NCI-H1694 treated with DMSO at 0.1 percent for 48 hours (cell line): ENCODE measurements at regions not wholly inside any gene's neighbourhood (a gene's known extent, or its start where the extent isn't known, plus 50 kb on each side); places are given as distances from the start of the nearest gene placed in this dataset.
"Not testable (repeated sequence)": the region's sequence is repeated elsewhere in the genome, so short reads cannot be mapped to it uniquely, and the experiment has no call there.

Experiments
- DNase-seq: peaks from one replicate; lab custom pipeline; 2025; lab: John Stamatoyannopoulos, UW

DNA sequence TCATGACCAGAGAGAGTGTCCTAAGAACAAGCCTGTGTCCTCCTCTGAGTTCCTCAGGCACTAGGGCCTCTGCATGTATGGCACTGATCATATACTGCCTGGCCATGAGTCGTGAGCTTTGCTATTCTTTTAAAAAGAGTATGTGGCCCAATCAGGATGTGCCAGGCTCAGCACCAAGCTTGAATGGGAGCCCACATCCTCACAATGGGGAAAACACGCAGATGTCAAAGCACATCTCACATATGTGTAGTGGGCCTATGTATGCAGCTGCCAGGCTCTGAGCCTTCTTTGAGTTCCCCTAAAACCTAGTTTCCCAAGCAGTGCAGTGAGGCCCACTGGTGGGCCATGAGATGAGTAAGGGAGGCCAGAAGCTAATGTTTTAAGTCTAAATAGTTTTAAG is 69.9 kb upstream of the SLC1A4 start:
- no peak for DNase-seq

DNA sequence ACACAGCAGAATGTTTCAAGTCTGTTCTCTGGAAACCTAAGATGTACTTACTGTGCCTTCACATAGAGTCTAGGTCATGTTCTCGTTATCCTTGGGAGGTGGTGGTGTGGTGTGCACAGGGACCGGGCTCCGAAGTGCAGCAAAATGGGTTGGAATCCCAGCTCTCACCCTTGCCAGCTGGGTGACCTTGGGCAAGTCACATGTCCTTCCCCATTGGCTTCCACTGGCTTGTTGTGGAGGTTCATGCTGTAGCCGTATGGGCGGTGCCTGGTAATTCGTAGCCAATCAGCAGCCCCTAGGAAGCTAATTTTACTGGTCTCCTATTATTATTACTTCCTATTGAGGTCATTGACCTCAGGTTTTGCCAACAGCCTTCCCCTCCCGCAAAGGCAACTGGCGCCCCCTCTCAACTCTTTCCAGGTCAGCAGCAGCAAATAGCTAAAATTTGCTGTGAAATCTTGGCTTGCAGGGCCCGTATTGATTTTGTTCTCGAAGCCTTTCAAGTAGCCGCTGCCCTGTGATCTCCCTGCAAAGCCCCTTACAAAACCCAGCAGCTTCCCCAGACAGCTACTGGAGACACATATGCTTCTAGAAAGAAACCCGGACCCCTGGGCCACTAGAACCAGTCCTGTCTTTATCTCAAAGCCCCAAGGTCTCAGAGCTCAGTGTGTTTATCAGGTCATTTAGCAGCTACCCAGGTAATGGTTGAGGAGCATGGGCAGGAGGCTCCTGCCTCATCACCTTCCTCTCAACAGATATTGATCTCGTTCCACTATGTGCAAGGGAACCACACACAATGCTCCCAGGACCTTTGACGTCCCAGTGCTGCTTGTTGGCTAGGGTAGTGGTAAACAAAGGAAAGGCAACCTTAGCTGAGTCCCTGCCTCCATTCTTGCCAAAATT is 66.5 kb upstream of the SLC1A4 start:
- DNase-seq, result no peak

GRCh38 chr2:64923385-64923710 is 65.9 kb upstream of the SLC1A4 start:
- no peak for DNase-seq

DNA sequence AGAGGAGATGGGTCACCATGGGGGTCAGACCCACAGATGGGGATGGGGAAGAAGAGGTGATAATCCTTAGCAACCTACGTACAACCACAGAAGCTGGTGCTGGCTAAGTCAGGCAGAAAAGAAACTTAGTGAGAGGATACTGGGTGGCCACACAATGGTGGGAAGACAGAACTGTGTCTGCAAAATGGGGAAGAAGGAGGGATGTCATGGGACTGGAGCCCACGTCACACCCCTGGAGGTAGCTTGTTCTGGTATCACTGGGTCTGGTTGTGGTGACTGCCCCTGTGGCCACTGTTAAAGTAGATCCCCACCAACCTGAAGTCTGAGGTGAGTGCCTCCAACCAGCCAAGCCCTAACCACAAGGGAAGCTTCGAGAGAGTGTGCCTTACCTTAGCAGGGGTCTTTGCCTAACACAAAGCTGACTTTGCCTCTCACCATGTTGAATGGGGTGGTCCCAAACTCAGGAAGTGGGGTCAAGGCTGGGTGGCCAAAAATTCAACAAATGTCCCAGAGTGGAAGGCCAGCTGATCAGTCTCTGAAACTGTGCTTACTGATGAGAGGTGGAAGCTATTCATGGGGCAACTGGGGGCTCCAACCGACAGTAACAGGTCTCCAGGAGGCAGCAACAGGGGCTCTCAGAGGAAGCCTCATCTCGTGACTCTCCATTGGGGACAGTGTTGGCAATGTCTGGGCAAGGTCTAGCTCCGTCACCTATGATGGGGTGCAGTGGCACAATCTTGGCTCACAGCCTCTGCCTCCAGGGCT is 64.8 kb upstream of the SLC1A4 start:
- DNase-seq, result no peak

DNA sequence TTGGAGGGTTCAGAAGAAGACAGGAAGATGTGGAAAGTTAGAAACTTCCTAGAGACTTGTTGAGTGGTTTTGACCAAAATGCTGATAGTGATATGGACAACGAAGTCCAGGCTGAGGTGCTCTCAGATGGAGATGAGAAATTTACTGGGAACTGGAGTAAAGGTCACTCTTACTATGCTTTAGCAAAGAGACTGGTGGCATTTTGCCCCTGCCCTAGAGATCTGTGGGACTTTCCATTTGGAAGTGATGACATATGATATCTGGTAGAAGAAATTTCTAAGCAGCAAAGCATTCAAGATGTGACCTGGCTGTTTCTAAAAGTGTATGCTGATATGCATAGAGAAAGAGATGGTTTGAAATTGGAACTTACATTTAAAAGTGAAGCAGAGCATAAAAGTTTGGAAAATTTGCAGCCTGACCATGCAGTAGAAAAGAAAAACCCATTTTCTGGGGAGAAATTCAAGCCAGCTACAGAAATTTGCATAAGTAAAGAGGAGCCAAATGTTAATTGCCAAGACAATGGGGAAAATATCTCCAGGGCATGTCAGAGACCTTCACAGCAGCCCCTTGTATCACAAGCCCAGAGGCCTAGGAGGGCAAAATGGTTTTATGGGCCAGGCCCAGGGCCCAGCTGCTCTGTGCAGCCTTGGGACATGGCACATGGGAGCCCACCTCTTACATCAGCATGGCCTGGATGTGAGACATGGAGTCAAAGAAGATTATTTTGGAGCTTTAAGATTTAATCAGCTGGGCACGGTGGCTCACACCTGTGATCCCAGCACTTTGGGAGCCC is 63.1 kb upstream of the SLC1A4 start:
- DNase-seq, result not testable (repeated sequence)

DNA sequence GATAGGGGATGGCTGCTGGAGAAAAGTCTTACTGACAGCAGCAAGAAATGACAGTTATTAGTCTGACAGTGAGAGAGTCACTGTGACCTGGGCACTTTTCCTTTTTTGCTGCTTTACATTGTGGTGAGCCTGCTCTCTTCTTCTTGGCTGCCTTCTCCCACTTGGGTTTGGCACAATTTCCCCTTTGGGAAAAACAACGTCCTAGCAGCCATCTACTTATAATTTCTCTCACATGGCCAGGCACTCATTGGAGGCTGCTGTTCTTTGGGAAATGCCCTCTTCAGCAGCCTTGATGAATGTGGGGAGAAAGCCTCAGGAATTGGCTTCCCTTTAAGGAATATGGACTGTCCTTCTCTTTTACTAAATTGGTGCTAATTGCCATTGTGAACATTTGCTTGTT is 60.4 kb upstream of the SLC1A4 start:
- DNase-seq, result no peak

DNA sequence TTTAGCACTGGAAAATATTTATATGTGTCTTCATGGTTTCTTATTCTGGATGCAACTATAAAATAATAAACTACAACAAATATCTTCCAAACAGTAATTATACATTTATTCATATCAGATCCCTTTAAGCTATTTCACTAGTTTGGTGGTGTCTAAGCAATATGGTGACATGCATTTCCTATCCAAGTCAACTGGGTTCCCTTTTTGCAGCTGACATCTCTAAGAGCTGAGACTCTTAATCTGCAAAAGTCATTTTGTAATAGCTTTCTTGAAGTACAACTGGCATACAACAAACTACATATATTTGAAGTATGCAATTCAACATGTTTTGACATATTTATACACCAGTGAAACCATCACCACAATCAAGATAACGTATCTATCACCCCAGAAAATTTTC is 59.9 kb upstream of the SLC1A4 start:
- no peak for DNase-seq

- no peak for DNase-seq
Measured at GRCh38 chr2:64930258-64930671, 58.9 kb upstream of the SLC1A4 start.

DNA sequence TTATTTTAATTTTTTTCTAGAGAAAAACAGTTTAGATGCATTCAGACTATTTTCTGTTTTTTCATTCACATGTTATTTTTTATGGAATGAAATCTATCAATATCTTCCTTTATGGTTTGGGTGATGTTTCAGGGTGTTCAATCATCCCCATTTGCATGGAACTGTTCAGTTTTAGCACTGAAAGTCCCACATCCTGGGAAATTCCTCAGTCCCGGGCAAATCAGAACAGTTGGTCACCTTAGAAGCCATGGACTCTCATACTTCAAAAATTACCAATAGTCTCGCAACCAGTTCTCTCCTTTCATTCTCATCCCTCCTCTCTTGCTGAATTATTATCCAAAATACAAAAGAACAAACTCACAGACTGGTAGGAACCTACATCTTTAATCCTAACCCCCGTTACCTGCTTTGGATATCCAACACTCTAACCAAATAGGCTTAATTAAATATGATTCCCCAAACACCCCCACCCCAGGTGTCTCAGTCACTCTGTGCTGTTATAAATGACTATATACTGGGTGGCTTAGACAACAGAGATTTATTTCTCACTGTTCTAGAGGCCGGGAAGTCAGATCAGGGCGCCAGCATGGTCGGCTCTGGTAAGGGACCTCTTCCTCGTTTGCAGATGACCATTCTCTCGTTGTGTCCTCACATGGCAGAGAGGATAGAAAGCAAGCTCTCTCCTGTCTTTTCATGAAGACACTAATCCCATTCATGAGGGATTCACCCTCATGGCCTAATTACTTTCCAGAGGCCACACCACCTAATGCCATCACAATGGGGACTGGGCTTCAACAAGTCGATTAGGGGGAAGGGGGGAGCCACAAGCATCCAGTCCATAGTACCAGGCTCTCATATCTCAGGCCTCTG is 57.7 kb upstream of the SLC1A4 start:
- no peak for DNase-seq

DNA sequence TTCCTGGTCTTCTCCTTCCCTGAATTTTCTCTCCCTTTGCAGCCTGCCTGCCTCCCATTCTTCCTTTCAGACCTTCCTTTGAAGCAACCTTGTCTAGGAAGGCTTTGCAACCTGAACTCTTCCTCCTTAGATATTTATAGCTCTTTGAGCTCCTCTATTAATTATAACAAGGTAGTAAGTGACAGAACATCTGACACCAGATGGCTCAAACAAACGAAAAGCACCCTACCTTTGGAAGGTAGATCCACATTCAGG is 57.2 kb upstream of the SLC1A4 start:
- no peak for DNase-seq

DNA sequence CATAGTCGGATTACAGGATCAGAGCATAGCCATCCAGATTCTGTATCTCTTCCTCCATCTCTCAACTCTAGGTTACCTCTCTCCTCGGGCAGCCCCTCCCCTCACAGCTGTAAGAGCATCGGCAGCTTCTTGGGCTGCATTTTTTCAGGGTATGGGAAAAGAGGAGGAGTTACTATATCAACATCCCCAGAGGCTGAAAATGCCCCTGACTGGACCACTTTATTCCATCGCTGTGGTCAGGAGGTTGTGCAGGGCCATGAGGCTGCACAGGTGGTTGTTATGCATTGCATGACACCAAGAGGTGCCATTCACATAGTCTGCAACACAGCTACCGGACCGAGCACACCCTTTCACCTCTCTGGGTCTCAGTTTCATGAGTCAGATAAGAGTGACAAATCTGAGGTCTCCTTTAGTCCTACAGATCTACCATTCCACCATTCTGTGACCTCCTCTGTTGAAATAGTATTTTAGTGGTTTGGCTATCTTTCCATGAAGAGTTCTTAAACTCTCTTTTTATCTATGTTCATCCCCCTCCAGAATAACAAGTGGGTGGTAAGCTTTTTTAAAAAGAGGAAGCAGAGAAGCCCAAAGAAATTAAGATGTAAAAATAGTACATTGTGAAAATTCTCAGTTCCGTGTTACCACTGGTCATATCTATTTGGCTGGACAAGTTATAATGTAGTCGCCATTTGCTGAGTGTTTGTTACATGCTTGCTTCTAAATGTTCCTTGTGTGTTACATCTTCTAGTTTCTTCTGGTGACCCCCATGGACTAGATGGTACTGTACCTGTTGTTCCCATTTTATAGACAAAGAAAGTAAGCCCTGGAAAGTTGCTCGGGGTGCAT is 56.6 kb upstream of the SLC1A4 start:
- no peak for DNase-seq

- no peak for DNase-seq
Measured at GRCh38 chr2:64934530-64934929, 54.7 kb upstream of the SLC1A4 start.

DNA sequence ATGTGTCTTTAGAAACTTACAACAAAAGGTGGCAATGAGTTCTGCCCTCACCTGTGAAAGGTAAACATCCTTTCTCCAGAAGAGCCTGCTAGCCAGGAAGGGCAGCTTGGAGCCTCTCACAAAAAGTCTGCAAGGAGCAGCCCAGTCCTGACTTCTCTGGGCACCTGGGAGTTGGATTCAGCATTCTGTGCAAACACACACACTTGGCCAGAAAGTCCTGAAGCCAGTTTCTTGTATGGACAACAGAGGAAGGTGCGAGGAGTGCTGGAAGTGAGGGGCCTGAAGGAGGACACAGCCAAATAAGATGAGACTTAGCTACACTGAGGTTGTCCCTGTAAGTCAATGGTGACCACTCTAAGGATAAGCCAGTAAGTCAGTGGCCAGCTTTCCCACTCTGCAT is 52.4 kb upstream of the SLC1A4 start:
- DNase-seq, result no peak

- not testable (repeated sequence) for DNase-seq
Measured at GRCh38 chr2:64937314-64937686, 51.9 kb upstream of the SLC1A4 start.

GRCh38 chr2:64937687-64938491 is 51.3 kb upstream of the SLC1A4 start:
- no peak for DNase-seq

GRCh38 chr2:64938607-64939285 is 50.5 kb upstream of the SLC1A4 start:
- DNase-seq, result no peak

GRCh38 chr2:64939332-64939917 is 49.8 kb upstream of the SLC1A4 start:
- DNase-seq, result no peak
